BJ (cell line): ENCODE measurements at regions not wholly inside any gene's neighbourhood (a gene's known extent, or its start where the extent isn't known, plus 50 kb on each side); places are given as distances from the start of the nearest gene placed in this dataset.
"Not testable (repeated sequence)": the region's sequence is repeated elsewhere in the genome, so short reads cannot be mapped to it uniquely, and the experiment has no call there.

Experiments used
- CTCF ChIA-PET: fragments of 350-600 bp; formaldehyde crosslinking; extraction: SDS; loops from one replicate; lab custom pipeline; 2021; ENCODE audit warnings: antibody characterized with exemption, inconsistent platforms; lab: Yijun Ruan, JAX
- POLR2A ChIA-PET: fragments of 300-600 bp; sonication (Branson Sonifier 250); formaldehyde crosslinking; extraction: SDS; loops from one replicate; lab custom pipeline; 2021; ENCODE audit warnings: antibody characterized with exemption; lab: Charles Lee
- DNase-seq: peaks from one replicate; pipeline ENCODE4 v3.0.0-alpha.2; 2011; ENCODE audit warnings: low read depth
- H3K27me3 ChIP-seq: 2 replicates; pipeline ENCODE4 v1.6.0; 2011; ENCODE audit warnings: low read length; ENCODE audit not compliant: control insufficient read depth, insufficient read depth
- H3K36me3 ChIP-seq: 2 replicates; pipeline ENCODE4 v1.5.1; 2011; ENCODE audit warnings: low read length; ENCODE audit not compliant: control insufficient read depth, insufficient read depth
- H3K4me3 ChIP-seq: 2 replicates; pipeline ENCODE4 v1.5.1; 2011; ENCODE audit warnings: low read depth, mild to moderate bottlenecking, control low read depth, low read length
- CTCF ChIP-seq: IDR thresholded peaks from 2 replicates; pipeline ENCODE4 v1.5.1; 2011; ENCODE audit warnings: low read depth, mild to moderate bottlenecking, control low read depth, inconsistent platforms, low read length, moderate library complexity; ENCODE audit not compliant: insufficient read depth

- H3K27me3 ChIP-seq: no peaks in the 10 kb centered on the region
- POLR2A ChIA-PET: no interaction called here
- no peak for DNase-seq
- TF ChIP-seq CTCF: no peak
- H3K4me3 ChIP-seq: no peak overlapping the region
- CTCF ChIA-PET: no interaction called here
- no peaks in the 10 kb centered on the region for H3K36me3 ChIP-seq
Measured at GRCh38 chr12:13905794-13906193, 75.6 kb downstream of the GRIN2B start.

GRCh38 chr12:13900718-13901117, 80.7 kb downstream of the GRIN2B start:
- ChIA-PET CTCF (no interaction called here), POLR2A (no interaction called here)
- DNase-seq: no peak
- Histone ChIP-seq H3K27me3 (no peaks in the 10 kb centered on the region), H3K36me3 (no peaks in the 10 kb centered on the region), H3K4me3 (no peak overlapping the region)
- TF ChIP-seq CTCF: no peak

GRCh38 chr12:13898387-13898786, 83.0 kb downstream of the GRIN2B start:
- POLR2A ChIA-PET, H3K36me3 ChIP-seq, H3K27me3 ChIP-seq, H3K4me3 ChIP-seq, CTCF ChIA-PET, DNase-seq: not testable (repeated sequence)

GRCh38 chr12:13897811-13898210, 83.6 kb downstream of the GRIN2B start:
- no peak overlapping the region for H3K4me3 ChIP-seq
- H3K36me3 ChIP-seq: no peaks in the 10 kb centered on the region
- POLR2A ChIA-PET: no interaction called here
- CTCF ChIA-PET: no interaction called here
- H3K27me3 ChIP-seq: no peaks in the 10 kb centered on the region
- no peak for DNase-seq
- no peak for TF ChIP-seq CTCF

GRCh38 chr12:13896063-13896626, 85.3 kb downstream of the GRIN2B start:
- CTCF ChIA-PET: interaction anchor here (0.7 kb wide), 1 partner anchor 79 kb away, joined by 3 read pairs; no protein-coding TSS in a partner anchor
- POLR2A ChIA-PET: no interaction called here
- no peak for DNase-seq
- no peak for TF ChIP-seq CTCF
- Histone ChIP-seq H3K27me3 (no peaks in the 10 kb centered on the region), H3K4me3 (no peak overlapping the region), H3K36me3 (no peaks in the 10 kb centered on the region)

DNA sequence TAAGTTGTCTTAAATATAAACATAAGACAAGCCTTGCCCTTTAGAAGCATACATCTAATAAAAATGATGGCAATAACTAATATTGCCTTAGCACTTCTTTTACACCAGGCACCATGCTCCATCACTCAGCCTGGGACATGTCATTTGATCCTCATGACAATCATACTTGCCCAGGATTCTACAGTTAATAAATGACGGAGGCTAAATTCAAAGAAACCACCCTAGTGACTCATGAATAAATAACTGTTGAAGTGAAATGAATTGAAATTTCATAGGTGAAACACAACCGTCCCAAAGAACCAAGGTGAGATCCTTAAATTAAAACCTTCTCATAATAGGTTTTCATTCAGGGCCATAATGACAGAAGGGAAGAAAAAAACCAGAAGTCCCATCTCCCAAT, 89.5 kb downstream of the GRIN2B start:
- Histone ChIP-seq H3K36me3 (no peaks in the 10 kb centered on the region), H3K27me3 (no peaks in the 10 kb centered on the region), H3K4me3 (no peak overlapping the region)
- ChIA-PET CTCF (interaction anchor here (0.6 kb wide), 1 partner anchor 87 kb away, joined by 4 read pairs; no protein-coding TSS in a partner anchor), POLR2A (no interaction called here)
- no peak for DNase-seq
- no peak for TF ChIP-seq CTCF
